ENCODE measurements at regions not wholly inside any gene's neighbourhood (a gene's known extent, or its start where the extent isn't known, plus 50 kb on each side); places are given as distances from the start of the nearest gene placed in this dataset.
"Not testable (repeated sequence)": the region's sequence is repeated elsewhere in the genome, so short reads cannot be mapped to it uniquely, and the experiment has no call there.

DNA sequence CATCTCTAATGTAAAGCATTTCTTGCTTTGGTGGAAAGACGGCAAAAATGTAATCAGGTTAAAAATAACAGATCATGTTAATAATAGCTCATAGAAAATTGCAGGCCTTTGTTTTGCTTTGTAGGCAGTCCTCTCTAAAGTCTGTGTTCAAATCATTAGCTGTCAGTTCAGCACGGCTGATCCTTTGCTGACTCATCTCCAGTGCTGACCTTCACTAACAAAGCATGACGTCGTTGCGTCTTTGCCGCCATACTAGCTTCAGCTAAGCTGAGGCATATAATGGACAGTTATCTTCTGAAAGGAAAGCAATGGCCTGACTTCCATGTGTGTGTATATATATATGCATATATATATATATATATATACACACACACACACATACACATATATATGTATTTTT, 984.6 kb downstream of the CDY2B start:
- peak; percentile 4 for DNase-seq (ENCODE audit: low spot score)

DNA sequence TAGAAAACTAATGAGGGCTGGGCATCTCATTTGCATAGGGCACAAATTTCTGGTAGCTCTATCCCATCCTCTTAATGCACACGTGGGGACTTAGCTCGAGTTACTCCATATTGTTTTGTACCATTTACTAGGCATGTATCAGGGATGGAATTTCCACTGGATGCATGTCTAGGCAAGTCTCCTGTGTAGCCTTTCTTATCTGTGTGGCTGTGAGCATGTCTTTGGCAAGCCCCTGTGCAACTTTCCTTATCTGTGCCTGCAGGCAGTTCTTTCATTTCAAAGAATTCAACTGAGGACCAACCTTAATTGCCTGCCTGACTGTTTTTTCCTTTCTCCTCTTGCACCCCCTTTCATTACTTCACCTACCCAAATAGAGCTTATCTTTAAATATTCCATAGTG, 992.9 kb downstream of the CDY2B start:
- DNase-seq (ENCODE audit: low spot score), result no peak

DNA sequence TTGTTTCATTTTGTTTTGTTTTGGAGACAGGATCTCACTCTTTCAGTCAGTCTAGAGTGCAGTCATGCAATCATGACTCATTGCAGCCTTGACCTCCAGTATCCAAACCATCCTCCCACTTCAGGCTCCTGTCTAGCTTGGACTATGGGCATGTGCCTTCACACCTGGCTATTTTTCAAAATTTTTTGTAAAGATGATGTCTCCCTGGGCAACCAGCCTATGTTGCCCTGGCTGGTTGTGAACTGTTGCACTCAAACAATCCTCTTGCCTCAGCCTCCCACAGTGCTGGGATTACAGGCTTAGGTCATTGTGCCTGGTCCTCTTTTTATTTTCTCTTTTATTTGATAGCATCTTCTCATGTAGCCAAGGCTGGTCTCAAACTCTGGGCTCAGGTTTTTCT, 1019.3 kb downstream of the CDY2B start:
- no peak for DNase-seq (ENCODE audit: low spot score)

DNA sequence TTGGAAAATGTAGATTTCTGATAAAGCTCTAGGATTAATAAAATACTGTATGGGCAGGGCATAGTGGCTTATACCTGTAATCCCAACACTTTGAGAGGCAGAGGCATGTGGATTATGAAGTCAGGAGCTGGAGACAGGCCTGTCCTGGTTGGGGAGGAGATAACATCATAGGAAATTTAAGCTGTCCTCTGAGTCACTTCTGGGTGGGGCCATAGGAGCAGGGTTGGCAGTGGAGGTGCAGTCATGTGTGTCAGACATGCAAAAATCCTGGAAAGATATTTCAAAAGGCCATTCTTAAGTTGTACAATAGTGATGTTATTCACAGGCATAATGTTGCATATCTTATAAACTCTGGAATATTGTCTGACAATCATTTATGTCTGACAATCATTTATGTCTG, 1038.5 kb downstream of the CDY2B start:
- DNase-seq (ENCODE audit: low spot score), result peak; percentile 23

DNA sequence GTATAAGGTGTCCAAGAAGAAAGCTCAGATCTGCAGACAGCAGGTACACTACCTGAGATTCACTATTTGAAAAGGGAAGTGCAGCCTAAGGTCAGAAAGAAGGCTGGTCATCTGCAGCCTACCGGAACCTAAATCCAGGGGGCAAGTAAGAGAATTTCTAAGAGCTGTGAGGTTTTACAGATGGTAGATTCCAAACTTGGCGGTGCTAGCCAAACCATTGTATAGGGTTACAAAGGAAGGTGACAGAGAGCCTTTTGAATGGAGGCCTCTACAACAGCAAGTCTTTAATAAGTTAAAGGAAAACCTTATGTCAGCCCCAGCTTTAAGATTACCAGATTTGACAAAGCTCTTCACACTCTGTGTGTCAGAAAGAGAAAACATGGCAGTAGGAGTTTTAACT, 1044.8 kb downstream of the CDY2B start:
- DNase-seq (ENCODE audit: low spot score), result no peak

DNA sequence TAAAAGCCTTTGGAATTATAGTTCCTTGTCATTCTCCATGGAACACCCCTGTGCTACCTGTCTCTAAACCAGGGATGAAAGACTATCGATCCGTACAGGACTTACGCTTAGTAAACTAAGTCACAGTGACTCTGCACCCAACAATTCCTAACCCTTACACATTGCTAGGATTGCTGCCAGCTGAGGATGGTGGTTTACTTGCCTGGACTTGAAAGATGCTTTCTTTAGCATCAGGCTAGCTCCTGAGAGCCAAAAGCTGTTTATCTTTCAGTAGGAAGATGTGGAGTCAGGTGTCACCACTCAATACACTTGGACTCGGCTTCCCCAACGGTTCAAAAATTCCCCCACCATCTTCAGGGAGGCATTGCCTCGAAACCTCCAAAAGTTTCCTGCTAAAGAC, 1045.3 kb downstream of the CDY2B start:
- DNase-seq (ENCODE audit: low spot score), result no peak

DNA sequence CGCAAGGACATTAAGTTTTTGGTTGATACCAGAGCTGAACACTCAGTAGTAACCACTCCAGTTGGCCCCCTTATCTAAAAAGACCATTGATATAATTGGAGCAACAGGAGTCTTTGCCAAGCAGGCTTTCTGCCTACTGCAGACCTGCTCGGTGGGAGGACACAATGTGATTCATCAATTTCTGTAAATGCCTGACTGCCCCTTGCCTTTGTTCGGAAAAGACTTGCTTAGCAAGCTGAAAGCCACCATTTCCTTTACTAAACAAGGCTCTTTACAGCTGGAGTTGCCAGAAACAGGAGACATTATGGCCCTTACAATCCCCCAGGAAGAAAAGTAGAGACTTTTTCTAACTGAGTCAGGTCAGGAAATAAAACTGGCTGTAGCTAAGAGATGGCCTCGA, 1045.9 kb downstream of the CDY2B start:
- DNase-seq (ENCODE audit: low spot score), result no peak

DNA sequence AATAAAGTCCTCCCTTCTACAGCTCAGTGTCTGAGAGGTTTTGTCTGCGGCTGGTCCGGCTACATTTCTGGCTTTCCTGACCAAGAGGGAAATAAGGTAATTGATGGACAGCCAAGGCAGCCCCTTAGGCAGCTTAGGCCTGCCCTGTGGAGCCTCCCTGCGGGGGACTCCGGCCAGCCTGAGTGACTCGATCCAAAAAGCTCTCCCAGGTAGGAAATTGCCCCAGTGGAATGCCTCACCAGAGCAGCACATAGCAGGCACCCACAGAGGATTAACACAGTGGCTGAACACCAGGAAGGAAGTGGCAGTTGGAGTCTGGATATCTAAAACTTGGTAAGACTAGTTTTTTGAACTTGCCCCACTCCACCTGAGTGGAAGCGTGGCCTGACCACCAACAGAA, 1048.3 kb downstream of the CDY2B start:
- no peak for DNase-seq (ENCODE audit: low spot score)

DNA sequence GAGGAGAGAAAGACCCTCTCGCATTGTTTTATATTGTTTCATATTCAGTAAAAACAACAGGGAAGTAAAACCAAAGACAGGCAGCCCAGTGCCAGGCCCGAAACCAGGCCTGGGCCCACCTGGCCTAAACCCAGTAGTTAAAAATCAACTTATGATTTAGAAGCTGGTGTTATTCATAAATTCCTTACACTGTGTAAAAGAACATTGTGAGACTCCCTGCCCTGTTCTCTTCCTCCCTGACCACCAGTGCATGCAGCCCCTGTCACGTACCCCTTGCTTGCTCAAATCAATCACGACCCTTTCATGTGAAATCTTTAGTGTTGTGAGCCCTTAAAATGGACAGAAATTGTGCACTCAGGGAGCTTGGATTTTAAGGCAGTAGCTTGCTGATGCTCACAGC, 1048.7 kb downstream of the CDY2B start:
- not testable (repeated sequence) for DNase-seq (ENCODE audit: low spot score)

DNA sequence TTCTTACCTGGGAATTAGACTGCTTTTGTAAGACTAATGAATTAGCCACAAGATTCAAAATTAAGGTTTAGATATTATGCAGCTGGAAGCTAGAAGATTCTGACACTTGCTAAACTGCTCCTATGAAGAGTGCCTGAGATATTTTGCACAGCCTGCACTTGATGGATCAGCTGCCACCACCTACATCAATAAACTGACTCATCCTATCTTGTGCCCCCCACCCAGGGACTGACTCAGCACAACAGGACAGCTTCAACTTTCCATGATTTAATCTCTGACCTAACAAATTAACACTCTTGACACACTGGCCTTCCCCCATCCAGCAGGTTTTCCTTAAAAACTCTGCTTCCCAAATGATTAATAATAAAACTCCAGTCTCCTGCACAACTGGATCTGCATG, 1072.3 kb downstream of the CDY2B start:
- DNase-seq (ENCODE audit: low spot score), result no peak
